ENCODE measurements at regions not wholly inside any gene's neighbourhood (a gene's known extent, or its start where the extent isn't known, plus 50 kb on each side); places are given as distances from the start of the nearest gene placed in this dataset.

DNA sequence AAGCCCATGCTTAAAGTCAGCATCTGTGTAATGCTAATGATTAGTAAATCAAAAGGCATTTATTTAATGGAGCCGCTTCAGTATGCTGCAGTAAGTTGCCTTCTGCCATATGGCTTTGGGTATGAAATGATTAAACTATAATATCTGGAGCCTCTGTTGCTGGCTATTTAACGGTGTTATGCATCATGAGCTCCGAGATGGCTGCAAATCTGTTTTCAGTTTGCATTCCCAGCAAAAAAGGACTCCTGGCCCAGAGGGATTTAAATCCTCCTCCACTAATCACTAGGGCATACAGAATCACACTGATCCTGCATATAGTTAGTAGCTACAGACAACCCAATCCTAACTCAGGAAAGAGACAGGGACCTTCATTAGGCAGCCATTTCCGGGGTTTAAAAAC, 171.5 kb upstream of the EEA1 start:
- Histone ChIP-seq H3K36me3 (ENCODE audit: insufficient read depth) (no peaks in the 10 kb centered on the region), H3K27ac (ENCODE audit: low read depth) (no peak overlapping the region), H3K4me1 (ENCODE audit: insufficient read depth) (no peaks in the 10 kb centered on the region), H3K4me3 (ENCODE audit: low read depth, low read length) (no peak overlapping the region)
- DNase-seq (ENCODE audit: extremely low spot score), result no peak
- WGBS, result 58% methylated on average over 4 of the region's 4 CpGs

DNA sequence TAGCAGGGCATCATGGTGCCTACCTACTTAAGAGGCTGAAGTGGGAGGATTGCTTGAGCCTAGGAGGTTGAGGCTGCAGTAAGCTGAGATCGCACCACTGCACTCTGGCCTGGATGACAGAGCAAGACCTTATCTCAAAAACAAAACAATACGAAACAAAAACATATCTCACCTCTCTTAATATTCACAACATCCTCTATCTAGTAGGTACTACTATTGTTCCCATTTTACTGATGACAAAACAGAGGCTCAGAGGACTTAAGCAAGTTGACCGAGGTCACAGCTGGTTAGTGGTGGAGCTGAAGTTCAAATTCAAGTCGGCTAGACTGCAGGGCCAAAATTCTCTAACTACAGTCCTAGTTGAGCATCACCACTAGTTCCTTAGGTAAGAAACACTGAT, 172.3 kb upstream of the EEA1 start:
- Histone ChIP-seq H3K4me3 (ENCODE audit: low read depth, low read length) (no peak overlapping the region), H3K36me3 (ENCODE audit: insufficient read depth) (no peaks in the 10 kb centered on the region), H3K27ac (ENCODE audit: low read depth) (no peak overlapping the region), H3K4me1 (ENCODE audit: insufficient read depth) (no peaks in the 10 kb centered on the region)
- no peak for DNase-seq (ENCODE audit: extremely low spot score)
- 96% methylated on average over 4 of the region's 4 CpGs for WGBS

DNA sequence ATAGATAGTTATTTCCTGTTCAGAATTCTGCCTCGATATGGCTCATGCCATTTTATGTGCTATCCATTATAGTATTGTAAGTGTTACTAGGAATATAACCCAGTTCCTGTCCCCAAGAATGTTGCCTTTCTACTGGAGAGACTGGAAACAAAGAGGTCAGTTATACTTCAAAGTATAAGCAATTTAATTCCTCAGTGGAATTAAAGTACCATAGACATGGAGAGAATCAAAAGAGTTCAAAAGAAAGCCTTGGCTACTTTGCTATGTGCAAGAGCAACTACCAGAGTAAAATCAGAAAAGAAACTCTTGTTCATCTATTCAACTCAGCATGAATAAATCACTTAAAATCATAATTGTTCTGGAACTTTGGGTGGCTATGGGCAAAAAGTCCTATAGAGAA, 173.2 kb upstream of the EEA1 start:
- no peak for DNase-seq (ENCODE audit: extremely low spot score)
- Histone ChIP-seq H3K36me3 (ENCODE audit: insufficient read depth) (no peaks in the 10 kb centered on the region), H3K4me1 (ENCODE audit: insufficient read depth) (no peaks in the 10 kb centered on the region), H3K4me3 (ENCODE audit: low read depth, low read length) (no peak overlapping the region), H3K27ac (ENCODE audit: low read depth) (no peak overlapping the region)
- WGBS, result 37% methylated on average over 1 of the region's 1 CpG

DNA sequence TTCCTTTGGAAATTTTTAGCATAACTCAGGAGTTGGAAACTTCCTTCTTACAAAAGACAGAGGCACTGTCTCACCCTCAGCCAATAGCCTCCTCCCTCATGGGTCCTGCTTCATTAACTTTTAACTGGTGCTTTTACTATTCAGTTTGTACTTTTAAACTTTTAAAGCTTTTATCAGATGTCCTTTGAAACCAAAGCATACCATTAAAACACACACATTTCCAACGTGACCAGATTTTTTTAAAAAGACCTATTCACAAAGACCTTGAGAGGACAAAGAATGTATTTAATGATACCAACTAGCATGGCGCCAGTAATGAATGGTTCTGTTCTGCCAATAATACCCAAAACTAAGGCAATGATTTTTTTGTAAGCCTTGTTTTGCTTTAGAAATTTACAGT, 173.6 kb upstream of the EEA1 start:
- Histone ChIP-seq H3K36me3 (ENCODE audit: insufficient read depth) (no peaks in the 10 kb centered on the region), H3K4me3 (ENCODE audit: low read depth, low read length) (no peak overlapping the region), H3K27ac (ENCODE audit: low read depth) (no peak overlapping the region), H3K4me1 (ENCODE audit: insufficient read depth) (no peaks in the 10 kb centered on the region)
- no peak for DNase-seq (ENCODE audit: extremely low spot score)
- WGBS, result 71% methylated on average over 2 of the region's 2 CpGs

DNA sequence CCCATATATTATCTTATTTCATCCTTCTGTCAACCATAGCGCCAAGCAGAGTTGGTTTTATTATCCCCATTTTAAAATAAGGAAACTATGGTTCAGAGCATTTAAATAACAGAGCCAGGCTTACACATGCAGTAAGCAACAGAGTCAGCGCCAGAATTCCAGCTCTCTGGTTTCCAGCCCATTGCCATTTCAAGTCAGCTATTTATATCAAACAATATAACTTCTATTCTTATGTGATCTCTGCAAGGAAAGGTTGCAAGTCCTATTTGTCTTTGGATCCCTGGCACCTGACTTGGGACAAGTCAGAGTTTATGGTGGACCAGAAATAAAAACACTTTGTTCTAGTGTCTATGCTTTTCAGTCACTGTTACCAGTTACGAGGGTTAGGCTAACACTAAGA, 174.1 kb upstream of the EEA1 start:
- 61% methylated on average over 3 of the region's 3 CpGs for WGBS
- Histone ChIP-seq H3K36me3 (ENCODE audit: insufficient read depth) (no peaks in the 10 kb centered on the region), H3K4me1 (ENCODE audit: insufficient read depth) (no peaks in the 10 kb centered on the region), H3K4me3 (ENCODE audit: low read depth, low read length) (no peak overlapping the region), H3K27ac (ENCODE audit: low read depth) (no peak overlapping the region)
- DNase-seq (ENCODE audit: extremely low spot score), result no peak

DNA sequence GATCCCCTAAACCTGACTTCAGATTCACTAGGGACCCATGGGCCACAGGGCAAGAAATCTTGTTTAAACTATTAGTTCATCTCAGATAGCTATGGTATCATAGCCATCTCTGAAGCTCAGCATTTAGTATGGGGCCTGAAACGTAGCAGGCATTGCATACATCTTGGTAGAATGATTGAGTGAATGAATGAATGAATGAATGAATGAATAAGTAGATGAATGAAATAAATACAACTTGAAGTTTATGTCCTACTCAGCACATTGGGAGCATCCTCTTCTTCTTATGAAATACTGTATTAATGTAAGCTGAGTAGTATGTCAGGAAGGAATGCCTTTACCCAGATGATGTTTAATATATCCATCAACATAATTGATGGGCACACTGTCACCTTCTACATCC, 175.4 kb upstream of the EEA1 start:
- WGBS, result 93% methylated on average over 1 of the region's 1 CpG
- Histone ChIP-seq H3K4me1 (ENCODE audit: insufficient read depth) (no peaks in the 10 kb centered on the region), H3K4me3 (ENCODE audit: low read depth, low read length) (no peak overlapping the region), H3K36me3 (ENCODE audit: insufficient read depth) (no peaks in the 10 kb centered on the region), H3K27ac (ENCODE audit: low read depth) (no peak overlapping the region)
- no peak for DNase-seq (ENCODE audit: extremely low spot score)

DNA sequence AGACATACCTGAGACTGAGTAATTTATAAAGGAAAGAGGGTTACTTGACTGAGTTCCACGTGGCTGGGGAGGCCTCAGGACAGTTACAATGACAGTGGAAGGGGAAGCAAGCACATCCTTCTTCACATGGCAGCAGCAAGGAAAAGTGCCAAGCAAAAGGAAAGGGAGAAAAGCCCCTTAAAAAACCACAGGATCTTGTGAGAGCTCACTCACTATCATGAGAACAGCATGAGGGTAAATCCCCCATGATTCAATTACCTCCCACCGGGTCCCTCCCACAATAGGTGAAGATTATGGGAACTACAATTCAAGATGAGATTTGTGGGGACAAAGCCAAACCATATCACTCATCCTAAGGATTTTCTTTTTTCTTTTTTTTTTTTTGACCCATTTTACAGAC, 177.8 kb upstream of the EEA1 start:
- no peak for DNase-seq (ENCODE audit: extremely low spot score)
- no peak overlapping the region for H3K4me3 ChIP-seq (ENCODE audit: low read depth, low read length)
- no peaks in the 10 kb centered on the region for H3K36me3 ChIP-seq (ENCODE audit: insufficient read depth)
- H3K4me1 ChIP-seq (ENCODE audit: insufficient read depth), result no peaks in the 10 kb centered on the region
- H3K27ac ChIP-seq (ENCODE audit: low read depth), result no peak overlapping the region
- whole genome bisulfite sequencing, result 70% methylated on average over 2 of the region's 2 CpGs

DNA sequence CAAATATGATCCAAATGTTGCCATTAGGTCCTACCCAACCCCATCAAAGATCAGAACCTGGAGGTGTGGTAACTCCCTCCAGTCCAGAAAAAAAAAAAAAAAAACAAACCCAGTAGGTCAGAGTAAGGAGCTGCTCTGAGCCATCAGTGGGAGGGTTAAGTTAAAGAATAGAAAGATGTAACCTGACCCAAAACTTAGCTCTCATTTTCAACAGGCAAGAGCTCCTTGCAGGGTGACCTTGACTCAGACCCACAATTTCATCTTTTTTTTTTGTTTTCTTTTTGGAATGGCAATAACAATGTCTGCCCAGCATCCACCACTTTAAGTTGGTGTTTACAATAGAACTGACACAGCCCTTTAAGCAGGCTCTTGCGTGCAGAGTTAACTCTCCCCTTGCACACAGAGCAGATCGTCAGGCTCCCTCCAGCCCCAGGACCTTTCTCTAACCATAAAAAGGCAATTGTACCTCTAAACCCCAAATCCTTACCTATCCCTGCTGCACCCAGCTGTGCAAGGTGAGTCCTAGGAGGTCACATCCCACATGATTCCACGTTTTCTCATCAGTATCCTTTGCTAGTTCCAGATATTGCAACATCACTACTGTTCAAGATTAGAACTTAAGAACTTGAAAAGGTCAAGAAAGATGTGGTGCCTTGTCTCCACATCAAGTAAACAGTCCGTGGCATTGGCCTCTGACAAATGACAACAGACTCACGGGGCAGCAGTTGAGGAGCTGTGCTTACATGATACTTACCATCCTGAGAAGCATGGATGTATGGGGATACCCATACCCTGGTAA, 178.6 kb upstream of the EEA1 start:
- no peaks in the 10 kb centered on the region for H3K4me1 ChIP-seq (ENCODE audit: insufficient read depth)
- no peak for DNase-seq (ENCODE audit: extremely low spot score)
- H3K4me3 ChIP-seq (ENCODE audit: low read depth, low read length), result no peak overlapping the region
- WGBS, result 49% methylated on average over 5 of the region's 5 CpGs
- no peaks in the 10 kb centered on the region for H3K36me3 ChIP-seq (ENCODE audit: insufficient read depth)
- H3K27ac ChIP-seq (ENCODE audit: low read depth), result no peak overlapping the region

DNA sequence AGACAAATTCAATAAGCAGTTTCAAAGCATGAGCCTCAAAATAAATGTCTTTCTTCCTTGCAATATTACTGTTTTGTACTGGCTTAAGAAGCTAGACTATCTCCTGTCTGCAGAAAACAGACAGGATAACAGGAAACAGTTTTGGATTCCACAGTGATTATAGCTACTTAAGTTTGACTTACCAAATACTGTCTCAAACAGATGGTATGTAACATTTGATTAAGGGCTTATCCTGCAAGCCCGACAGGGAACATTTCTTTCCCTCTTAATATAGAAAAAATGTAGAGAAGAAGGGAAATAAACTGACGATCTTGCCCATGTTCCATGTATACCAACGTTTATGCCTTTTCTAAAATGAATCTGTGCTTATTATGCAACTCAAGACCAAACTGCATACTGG, 179.9 kb upstream of the EEA1 start:
- DNase-seq (ENCODE audit: extremely low spot score), result no peak
- Histone ChIP-seq H3K27ac (ENCODE audit: low read depth) (no peak overlapping the region), H3K36me3 (ENCODE audit: insufficient read depth) (no peaks in the 10 kb centered on the region), H3K4me3 (ENCODE audit: low read depth, low read length) (no peak overlapping the region), H3K4me1 (ENCODE audit: insufficient read depth) (no peaks in the 10 kb centered on the region)
- 19% methylated on average over 3 of the region's 3 CpGs for WGBS

DNA sequence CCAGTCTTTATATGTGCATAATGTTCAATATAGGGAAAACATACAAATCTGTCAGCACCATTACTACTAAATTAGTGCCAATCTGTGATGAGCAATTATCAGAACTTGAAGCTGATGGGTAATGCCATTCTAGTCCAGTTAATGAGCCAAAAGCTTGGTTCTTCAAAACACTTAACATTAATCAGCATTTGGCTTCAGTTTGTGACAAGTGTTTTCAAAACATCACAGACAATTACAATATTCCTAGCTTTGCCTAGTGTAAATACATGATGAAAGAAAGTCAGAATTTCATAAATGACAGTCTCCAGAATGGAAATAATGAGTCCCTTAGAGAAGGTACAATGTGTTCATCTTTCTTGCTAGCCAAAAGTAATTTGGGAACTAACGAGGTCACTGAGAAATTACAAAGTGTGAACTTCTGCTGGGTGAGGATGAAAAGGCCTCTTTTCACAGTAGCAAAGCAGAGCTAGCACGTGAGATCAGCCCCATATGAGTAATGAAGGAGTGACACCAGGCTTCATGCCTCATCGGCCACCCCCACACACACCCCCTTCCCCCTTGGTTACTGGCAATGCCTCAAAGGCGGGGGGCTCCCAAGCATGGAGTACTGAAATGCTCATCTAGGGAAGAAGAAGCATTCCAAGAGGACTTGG, 180.6 kb upstream of the EEA1 start:
- Histone ChIP-seq H3K36me3 (ENCODE audit: insufficient read depth) (no peaks in the 10 kb centered on the region), H3K27ac (ENCODE audit: low read depth) (no peak overlapping the region), H3K4me1 (ENCODE audit: insufficient read depth) (no peaks in the 10 kb centered on the region), H3K4me3 (ENCODE audit: low read depth, low read length) (no peak overlapping the region)
- WGBS, result 82% methylated on average over 4 of the region's 4 CpGs
- no peak for DNase-seq (ENCODE audit: extremely low spot score)

DNA sequence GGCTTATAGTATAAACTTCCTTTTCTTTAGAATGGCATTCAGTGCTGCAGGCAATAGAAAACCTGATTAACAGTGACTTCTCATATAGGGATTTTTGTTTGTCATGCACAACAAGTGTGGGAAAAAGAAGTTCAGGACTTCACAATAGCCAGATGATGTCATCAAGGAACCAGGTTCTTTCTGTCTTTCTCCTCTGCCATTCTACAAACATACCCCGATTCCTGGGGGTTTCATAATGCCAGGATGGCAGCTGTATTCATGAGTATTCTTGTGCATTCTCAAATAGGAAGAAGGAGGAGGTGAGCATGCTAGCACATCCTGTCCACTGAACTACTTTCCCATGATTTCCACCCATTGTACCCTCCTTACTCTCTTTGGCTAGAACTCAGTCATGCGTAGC, 182.7 kb upstream of the EEA1 start:
- no peak overlapping the region for H3K27ac ChIP-seq (ENCODE audit: low read depth)
- no peak for DNase-seq (ENCODE audit: extremely low spot score)
- H3K4me3 ChIP-seq (ENCODE audit: low read depth, low read length), result no peak overlapping the region
- WGBS, result 93% methylated on average over 2 of the region's 2 CpGs
- H3K4me1 ChIP-seq (ENCODE audit: insufficient read depth), result no peaks in the 10 kb centered on the region
- H3K36me3 ChIP-seq (ENCODE audit: insufficient read depth), result no peaks in the 10 kb centered on the region

DNA sequence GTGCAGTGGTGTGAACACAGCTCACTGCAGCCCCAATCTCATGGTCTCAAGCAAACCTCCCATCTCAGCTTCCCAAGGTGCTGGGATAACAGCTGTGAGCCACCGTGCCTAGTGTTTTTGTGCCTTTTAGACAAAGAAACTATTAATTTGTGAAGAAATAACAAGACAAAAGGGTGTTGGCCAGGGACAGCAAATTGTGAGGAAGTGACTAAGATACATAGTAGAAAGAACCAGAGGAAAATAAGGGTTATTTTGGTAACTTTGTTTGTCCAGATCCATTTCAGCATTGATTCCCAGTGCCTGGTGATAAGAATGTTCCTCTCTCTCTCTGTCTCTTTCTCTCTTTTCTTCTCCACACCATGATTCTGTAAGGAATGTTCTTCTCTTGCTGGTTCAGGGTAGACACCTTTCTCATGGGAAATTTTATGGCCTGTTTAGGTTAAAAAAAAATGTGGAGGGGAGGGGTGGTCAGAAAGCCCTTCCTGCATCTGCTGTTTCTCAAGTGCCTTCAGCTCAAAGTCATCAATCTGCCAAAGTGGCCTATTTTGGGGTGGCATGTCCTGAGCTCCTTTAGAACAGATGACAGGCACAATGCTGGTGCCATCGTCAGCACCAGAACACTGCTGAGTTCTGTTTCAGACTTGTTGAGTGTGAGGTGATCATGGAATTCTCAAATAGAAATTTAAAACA, 184.4 kb upstream of the EEA1 start:
- no peaks in the 10 kb centered on the region for H3K36me3 ChIP-seq (ENCODE audit: insufficient read depth)
- DNase-seq (ENCODE audit: extremely low spot score), result no peak
- H3K4me3 ChIP-seq (ENCODE audit: low read depth, low read length), result no peak overlapping the region
- H3K4me1 ChIP-seq (ENCODE audit: insufficient read depth), result no peaks in the 10 kb centered on the region
- WGBS, result 55% methylated on average over 2 of the region's 2 CpGs
- no peak overlapping the region for H3K27ac ChIP-seq (ENCODE audit: low read depth)

DNA sequence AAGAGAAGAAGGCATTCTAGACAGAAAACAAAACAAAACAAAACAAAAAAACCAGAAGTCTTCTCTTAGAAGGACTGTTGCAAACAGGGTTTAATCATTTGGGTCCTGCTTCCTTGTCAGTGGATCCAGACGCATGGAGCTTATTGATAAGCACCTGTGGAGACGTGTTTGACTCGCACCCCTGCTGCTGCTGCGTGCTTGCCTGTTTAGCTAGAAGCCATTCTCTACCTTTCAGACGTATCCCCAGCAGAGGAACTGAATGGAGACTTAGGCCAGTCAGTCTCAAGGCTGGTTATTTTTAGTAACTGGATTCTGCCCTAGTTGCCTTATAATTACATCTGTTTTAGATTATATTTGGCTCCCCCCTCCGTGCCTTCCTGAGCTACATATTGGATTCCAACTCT, 186.1 kb upstream of the EEA1 start:
- no peak for DNase-seq (ENCODE audit: extremely low spot score)
- Histone ChIP-seq H3K4me3 (ENCODE audit: low read depth, low read length) (no peak overlapping the region), H3K36me3 (ENCODE audit: insufficient read depth) (no peaks in the 10 kb centered on the region), H3K27ac (ENCODE audit: low read depth) (no peak overlapping the region), H3K4me1 (ENCODE audit: insufficient read depth) (no peaks in the 10 kb centered on the region)
- 44% methylated on average over 6 of the region's 6 CpGs for WGBS

DNA sequence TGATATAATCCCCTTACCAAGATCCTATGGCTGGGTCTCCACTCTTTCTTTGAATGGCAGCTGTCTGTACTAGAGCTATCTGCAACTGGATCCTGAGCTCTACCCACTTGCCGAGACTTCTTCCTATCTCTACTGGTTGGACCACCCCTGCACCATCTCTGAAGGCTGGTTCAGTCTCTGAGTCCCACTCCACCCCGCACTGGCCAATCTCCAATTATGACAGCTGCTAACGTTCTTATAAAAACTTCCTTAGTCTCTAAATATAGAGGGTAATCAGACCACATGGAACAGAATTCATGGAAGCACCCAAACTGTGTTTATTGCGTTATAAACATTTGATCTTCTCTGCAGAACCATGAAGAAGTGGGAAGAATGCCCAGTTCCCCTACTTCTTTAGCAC, 186.6 kb upstream of the EEA1 start:
- no peak overlapping the region for H3K27ac ChIP-seq (ENCODE audit: low read depth)
- no peaks in the 10 kb centered on the region for H3K36me3 ChIP-seq (ENCODE audit: insufficient read depth)
- H3K4me1 ChIP-seq (ENCODE audit: insufficient read depth), result no peaks in the 10 kb centered on the region
- 21% methylated on average over 4 of the region's 4 CpGs for WGBS
- no peak overlapping the region for H3K4me3 ChIP-seq (ENCODE audit: low read depth, low read length)
- DNase-seq (ENCODE audit: extremely low spot score), result no peak

Data from urinary bladder (tissue), 3 donors.